T follicular helper cell (primary cell): ENCODE measurements at regions not wholly inside any gene's neighbourhood (a gene's known extent, or its start where the extent isn't known, plus 50 kb on each side); places are given as distances from the start of the nearest gene placed in this dataset.
A peak's percentile ranks its signal among the peaks of the same experiment; 100 is the strongest.
"Not testable (repeated sequence)": the region's sequence is repeated elsewhere in the genome, so short reads cannot be mapped to it uniquely, and the experiment has no call there.

ENCODE experiments used
- DNase-seq: peaks from one replicate; pipeline ENCODE4 v3.0.0-alpha.2; 2020; ENCODE audit warnings: low read depth

DNA sequence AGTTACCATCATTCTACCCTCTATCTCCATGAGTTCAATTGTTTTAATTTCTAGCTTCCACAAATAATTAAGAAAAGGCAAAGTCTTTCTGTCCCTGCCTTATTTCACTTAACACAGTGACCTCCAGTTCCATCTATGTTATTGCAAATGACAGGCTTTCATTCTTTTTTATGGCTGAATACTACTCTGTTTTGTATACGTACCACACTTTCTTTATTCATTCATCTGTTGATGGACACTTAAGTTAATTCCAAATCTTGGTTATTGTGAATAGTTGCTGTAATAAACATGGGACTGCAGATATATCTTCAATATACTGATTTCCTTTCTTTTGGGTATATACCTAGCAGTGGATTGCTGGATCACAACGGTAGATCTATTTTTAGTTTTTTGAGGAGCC, 314.1 kb downstream of the SV2B start:
- DNase-seq: no peak

DNA sequence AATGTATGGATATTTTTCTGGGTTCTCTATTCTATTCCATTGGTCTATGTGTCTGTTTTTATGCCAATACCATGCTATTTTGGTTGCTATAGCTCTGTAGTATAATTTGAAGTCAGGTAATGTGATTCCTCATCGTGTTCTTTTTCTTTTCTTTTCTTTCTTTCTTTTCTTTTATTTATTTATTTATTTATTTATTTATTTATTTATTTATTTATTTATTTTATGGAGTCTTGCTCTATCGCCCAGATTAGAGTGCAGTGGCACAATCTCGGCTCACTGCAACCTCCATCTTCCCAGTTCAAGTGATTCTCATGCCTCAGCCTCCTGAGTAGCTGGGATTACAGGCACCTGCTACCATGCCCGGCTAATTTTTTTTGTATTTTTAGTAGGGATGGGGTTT, 315.2 kb downstream of the SV2B start:
- DNase-seq: not testable (repeated sequence)

DNA sequence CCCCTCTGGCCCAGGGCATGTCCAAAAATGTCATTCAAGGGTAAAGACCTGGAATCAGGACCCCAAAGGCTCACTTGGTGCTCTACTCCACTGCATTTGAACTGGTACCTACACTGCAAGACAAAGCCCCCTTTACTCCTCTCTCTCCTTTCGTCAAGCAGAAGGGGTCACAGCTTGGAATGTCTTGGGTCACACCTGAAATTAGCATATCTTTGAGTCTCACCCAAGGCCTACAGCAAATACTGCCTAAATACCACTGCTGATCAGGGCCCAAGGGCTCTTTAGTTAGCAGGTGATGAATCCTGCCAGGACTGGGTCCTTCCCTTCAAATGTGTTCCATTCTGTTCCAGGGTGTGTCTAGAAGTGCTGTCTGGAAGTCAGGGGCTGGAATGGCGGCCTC, 320.6 kb downstream of the SV2B start:
- no peak for DNase-seq

DNA sequence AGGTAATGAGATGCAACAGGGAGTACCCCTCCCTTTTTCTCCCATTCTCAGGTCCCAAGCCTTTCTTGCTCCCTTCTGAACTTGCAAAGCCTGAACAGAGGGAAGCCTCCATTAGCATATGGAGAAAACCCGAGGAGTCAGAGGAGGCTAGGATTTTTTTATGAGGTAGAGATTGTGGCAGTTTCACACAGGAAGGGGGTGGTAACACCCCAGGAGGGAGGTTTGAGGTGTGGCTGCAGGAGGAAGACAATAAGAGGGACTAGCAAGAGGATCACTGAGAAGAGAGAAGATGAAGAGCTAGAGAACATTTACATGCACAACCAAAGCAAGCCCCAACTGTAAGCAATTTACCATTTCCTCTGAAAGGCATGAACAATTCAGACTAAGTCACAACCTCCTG, 322.7 kb downstream of the SV2B start:
- DNase-seq: no peak

DNA sequence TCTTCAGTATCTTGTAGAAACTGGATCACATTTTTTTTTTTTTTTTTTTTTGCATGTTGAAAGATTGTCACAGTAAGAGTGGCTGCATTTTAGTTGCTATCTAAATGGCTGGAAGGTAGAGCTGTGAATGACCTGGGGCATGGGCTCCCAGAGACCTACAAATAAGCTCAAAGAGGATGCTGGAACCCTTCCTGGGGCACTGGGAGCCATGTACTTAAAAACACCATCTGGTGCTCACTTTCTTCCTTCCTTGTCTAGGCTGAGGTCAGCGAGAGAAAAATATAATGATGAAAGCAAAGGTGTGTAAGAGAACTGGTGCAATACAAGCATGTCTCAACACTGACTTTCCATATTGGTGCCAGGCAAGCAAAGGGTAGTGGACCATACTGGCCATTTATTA, 323.9 kb downstream of the SV2B start:
- no peak for DNase-seq

DNA sequence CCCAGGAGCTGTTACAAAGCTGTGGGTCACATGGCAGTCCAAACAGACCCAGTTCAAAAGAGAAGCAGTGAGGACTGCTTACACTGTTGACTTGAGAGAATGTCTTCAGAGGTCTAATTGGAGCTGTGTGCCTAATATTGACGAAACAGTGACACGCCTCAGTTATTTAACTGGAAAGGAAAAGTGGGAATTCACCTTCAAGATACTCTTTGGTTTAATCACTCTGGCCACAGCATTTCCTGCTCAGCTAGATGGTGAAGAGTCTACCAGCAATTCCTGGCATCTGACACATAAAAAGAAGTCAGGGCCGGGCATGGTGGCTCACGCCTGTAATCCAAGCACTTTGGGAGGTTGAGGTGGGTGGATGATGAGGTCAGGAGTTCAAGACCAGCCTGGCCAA, 326.4 kb downstream of the SV2B start:
- no peak for DNase-seq

DNA sequence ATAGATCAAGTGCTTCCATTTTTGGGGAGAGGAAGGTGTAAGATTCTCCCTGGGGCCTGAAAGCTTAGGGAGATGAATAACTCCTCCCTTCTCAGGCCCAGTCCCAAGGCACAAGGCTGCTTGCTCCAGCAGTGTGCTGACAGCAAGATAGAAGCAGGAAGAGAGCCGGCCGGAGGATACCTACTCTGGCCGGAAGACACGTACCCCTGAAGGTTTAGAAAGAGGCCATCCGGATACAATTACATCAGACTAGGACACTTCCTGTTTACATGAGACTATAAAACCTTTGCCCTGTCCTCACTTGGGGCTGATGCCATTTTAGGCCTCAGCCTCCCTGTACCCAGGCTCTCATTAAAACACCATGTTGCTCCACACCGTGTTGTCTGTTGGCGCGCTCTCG, 329.9 kb downstream of the SV2B start:
- no peak for DNase-seq

DNA sequence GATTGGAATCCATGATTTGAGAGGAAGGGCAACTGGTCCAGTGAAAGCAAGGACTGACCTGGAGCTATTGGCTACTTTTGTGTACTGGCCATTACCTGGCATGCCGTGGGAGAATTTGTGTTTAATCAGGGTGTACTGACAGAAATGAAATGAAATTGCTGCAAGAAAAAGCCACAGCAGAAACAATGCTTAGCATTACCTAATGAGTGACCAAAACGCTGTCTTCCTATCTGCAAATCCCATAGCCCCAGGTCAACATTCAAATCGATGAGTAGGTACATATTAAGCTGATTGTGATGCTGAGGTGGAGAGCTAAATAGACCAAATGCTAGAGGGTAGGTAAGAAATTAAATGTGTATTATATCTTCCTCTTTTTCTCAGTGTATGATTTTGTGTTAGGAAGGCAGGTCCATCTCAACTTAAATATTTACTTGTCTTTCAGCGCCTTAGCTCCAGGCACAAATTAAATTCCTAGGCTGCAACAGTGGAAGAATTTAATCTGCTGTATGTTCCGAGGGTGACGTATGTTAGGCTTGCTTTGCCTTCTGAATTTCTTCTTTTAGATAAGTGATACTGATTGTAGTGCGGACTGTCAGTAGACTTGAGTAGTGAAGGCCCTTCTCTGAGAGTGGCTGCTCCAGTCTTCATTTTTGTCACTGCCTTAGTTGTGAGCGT, 331.1 kb downstream of the SV2B start:
- DNase-seq: no peak

DNA sequence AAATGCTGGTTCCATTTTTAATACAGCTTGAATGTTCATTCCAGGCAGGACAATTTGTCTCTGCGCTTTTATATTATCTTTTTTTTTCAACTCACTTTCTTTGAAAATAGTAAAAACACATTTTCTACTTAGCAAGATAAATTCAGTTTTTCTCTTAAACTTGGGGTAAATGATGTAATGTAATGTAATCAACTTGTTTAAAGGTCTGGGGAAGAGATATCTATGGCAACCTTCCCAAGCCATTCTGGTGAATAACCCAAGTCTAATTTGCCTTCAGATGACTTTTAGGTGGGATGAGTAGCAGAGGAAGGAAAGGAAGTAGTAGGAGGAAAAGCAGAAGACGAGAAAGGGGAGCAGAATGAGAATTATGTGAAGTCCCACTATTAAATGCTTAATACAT, 335.1 kb downstream of the SV2B start:
- no peak for DNase-seq

DNA sequence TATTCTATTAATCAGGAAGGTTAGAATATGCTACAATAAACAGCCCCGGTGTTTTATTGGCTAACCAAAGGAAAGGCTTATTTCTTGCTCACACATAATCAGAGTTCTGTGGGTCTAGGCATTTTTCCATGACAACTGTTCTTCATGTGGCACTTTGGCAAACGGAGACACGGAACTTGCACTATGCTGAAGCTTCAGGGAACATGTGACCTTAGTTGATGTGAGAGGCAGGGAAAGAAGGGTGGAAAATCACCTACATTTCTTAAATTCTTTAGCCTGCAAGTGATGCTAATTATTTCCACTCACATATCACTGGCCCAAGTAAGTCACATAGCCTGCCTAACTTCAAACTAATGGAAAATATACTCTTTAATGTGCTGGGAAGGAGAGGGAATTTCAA, 344.6 kb downstream of the SV2B start:
- DNase-seq: no peak

DNA sequence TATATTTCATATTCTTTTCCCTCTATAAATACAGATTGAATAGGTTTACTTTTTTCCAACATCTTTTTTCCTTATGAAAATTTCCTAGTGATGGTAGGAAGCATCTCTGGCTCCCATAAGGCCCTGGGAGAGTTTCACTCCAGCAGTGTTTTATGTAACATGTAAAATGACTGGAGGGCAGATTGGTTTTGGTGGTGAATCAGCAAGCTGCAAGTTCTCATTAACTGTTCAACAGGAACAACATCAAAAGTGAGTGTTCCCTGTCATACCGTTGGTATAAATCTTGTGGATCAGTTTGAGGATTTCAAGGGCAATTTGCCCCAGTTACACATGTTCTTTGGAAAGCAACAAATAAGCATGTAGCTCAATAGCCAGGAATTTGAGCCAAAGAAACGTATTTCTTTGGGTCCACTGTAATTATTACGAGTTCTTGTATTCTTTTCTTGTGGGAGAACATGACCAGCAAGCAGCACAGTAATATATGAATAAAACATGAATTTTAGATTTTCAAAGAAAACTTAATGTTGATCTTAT, 345.7 kb downstream of the SV2B start:
- DNase-seq: no peak

DNA sequence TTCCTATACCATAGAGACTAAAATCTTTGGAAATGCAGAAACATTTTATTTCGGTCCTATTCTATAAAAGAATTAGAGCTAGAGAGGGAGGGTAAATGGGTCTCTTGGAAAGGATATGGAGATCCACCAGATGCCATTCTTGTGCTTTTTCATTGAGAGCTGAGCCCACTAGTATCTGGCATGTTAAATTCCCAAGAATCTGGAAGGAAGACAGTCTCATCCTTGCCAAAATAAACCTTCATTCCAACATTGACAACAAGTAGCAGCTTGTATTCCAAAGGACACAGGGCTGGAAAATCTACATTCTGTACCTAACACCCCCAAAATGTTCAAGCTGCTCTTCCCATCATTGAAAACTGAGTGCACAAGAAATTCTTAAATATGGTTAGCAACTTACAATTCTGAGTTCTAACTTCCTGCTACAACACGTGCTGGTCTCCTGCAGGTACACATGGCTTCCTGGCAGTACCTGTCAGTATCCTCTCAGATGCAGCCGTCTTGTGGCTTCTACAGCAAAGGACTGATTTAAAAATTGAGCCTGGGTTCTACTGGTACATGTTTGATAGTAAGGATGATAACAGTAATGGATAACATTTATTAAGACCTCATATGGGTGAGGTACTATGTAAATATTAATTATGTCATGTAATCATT, 348.1 kb downstream of the SV2B start:
- DNase-seq: no peak

DNA sequence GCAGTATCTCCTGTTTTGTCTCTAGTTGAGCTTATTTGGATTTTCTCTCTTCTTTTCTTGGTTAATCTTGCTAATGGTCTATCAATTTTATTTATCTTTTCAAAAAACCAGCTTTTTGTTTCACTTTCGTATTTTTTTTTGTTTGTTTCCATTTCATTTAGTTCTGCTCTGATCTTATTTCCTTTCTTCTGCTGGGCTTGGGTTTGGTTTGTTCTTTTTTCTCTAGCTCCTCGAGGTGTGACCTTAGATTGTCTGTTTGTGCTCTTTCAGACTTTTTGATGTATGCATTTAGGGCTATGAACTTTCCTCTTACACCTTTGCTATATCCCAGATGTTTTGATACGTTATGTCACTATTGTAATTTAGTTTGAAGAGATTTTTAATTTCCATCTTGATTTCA, 353.3 kb downstream of the SV2B start:
- not testable (repeated sequence) for DNase-seq

DNA sequence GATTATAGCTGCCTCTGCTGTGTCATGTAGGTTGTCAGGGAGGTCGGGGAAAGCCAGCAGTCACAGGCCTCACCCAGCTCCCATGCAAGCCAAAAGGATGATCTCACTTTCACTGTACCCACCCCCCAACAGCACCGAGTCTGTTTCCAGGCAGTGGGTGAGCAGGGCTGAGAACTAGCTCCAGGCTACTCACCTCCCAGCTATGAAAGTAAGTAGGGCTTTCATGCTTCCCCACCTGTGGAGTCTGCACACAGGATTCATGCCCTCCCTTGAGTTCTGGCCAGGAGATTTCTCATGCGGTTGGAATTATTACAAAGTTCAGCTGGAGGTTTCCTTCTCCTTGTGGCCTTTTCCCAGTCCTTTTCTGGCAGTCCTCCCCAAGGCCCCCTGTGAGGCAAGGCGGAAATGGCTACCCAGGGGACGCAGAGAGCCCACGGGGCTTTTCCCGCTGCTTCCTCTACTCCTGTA, 356.2 kb downstream of the SV2B start:
- no peak for DNase-seq

DNA sequence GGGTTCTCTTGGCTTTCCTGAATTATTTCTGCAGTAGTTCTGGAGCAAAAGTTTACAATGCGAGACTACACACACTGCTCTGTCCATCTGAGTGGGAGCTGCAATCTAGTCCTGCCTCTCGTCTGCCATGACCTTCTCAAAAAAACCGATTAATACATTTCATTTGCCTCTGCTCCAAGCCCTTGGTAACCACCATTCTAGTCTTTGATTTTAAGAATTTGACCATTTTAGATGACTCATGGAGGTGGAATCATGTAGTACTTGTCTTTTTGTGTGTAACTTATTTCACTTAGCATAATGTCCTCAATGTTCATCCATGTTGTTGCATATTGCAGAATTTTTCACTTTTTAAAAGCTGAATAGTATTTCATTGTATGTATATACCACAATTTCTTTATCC, 356.9 kb downstream of the SV2B start:
- no peak for DNase-seq

DNA sequence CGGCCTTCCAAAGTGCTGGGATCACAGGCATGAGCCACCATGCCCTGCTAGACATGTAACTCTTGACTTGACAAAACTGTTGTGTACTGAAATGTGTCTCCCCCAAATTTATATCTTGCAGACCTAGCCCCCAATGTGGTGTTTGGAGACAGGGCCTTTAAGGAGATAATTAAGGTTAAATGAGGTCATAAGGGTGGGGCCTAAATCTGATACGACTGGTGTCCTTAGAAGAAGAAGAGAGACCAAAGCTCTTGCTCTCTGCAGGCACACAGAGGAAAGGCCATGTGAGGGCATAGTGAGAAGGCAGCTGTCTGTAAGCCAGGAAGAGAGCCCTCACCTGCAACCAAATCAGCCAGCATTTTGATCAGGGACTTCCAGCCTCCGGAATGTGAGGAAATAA, 361.3 kb downstream of the SV2B start:
- no peak for DNase-seq

DNA sequence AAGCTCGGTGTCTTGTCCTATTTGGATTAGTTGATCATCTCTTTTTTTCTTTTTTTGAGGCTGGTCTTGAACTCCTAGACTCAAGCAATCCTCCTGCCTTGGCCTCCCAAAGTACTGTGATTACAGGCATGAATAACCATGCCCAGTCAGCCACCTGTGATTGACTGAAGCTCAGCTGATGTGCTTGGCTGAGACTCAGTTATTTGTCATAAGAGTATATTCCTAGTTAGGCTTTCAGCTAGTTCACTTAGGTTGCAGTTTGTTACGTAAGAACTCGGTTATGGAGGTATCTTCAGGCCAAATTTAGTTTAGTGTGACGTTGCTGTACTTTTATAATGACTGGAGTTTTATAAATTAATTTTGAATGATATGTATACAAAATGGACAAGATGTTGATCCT, 365.0 kb downstream of the SV2B start:
- DNase-seq: no peak

DNA sequence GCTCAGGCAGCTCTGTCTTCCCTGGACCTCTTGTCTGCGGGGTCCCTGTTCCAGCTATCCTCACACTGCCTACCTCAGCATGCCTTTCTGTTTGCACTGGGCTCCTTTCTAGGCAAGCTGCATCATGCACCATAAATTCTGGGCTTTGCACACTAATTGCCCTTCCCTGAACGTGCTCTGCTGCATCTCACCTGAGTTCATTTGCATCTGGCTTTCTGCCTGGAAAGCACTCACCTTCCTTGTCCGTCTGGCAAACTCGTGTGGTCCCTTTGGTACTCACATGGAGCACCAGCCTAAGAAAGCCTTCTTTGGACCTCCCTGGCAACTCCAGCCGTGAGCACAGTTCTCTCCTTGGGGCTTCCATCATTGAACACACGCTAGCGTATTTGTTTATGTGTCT, 365.6 kb downstream of the SV2B start:
- no peak for DNase-seq

DNA sequence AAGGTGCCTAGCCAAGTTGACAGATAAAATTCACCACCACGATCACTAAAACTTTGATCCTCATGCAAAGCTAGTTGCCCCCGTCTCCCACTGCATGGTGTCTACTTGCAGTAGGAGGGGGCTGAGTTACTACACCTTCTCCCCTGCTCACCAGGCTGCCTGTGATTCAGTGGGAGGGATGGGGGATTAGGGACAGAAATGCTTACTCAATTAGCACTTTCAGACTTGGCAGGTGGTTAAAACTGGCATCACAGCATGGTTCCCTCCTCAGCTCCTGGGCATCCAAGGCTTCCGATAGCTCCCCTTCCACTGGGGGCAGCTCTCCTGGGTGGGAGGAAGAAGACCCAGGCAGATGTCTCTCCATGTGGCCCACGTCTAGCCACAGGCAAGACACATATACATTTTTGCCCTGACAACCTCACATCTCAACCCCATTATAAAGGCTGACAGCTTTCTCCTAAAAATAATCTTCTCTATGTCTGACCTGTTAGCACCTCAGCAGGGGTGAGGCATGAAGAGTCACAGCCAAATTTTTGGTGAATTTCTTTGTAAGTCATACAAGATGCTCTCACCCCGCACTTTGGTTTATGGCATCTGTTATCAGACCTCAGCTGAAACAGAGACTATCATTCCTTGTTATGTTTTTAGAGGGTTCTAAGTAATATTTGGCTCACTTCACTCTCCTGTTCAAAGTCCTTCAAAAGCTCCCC, 369.0 kb downstream of the SV2B start:
- no peak for DNase-seq

DNA sequence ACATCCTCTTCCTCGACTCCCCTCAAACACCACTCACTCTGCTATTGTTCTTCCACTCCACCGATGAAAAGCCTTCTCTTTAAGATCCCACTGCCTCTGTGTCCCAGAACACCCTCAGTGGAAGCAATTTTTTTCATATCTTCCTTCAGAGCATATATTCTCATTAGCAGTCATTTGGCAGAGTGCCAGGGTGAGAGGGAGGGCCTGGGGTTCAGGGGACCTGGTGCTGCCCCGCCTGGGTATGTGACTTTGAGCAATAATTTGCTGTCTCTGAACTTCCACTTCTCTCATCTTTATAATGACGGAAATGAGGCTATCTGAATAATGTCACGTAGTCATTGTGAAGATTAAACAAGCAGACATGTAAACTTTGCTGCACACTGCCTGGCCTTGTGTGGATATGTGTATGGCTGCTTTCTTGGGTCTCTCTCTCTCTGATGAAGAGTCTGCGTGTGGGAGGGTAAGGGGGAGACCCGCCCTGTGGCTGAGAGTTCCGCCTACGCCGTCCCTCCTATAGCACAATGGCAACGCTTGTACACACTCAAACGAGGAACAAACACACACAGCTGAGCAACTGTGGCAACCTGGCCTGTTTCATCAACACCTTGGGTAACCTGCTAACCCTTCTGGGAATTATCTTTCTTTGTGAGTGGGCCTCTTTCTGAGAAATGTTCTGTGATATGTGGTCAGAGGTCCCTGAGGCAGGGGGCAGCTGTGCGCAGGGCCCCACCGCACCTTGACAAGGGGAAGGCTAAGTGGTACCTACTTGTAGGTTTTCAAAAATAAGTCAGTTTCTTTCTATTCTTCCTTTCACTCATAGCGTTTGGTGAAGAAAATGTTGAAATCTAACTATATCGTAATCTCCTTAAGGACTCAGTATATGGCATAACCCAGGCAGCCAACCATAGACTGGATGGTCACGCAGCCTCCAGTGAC, 369.8 kb downstream of the SV2B start:
- DNase-seq: peak; percentile 26

DNA sequence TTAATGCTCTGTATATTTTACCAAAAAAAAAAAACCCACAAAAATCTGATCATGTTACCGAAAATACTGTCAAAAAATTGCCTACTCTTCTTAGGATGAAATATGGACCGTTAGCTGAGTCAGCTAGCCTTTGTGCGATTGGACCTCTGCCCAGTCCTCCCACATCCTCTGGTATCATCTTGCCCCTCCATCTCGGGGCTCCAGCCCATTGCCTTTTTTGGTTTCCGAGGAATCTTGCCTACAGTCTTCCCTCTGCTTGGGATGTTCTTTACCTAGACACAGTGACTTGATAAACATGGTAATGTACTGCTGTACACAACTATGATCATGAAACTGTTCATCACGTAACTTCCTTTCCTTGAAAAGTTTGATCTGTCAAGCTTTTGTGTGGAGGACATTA, 371.4 kb downstream of the SV2B start:
- DNase-seq: no peak

DNA sequence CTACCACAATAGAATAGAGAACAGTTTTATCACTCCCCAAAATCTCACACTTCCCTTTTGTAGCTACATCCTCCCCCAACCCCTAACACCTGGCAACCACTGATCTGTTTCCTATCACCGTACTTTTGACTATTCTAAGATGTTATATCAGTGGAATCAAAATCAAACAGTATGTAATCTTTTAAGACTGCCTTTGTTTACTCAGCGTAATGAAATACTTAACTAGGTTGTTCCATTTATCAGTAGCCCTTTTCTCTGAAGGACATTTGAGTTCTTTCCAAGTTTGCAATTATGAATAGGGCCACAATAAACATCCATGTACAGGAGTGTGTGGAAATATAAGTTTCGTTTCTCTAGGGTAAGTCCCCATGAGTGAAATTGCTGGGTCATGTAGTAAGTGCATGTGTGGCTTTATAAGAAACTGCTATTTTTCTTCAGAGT, 372.3 kb downstream of the SV2B start:
- DNase-seq: no peak
